GM18517 (cell line): ENCODE measurements at regions not wholly inside any gene's neighbourhood (a gene's known extent, or its start where the extent isn't known, plus 50 kb on each side); places are given as distances from the start of the nearest gene placed in this dataset.
"Not testable (repeated sequence)": the region's sequence is repeated elsewhere in the genome, so short reads cannot be mapped to it uniquely, and the experiment has no call there.

Experiments used
- ATAC-seq: cut with Tn5 transposase; IDR thresholded peaks from one replicate; pipeline ENCODE4 v1.9.1; 2021; ENCODE audit warnings: mild to moderate bottlenecking, moderate library complexity; ENCODE audit not compliant: unreplicated experiment

DNA sequence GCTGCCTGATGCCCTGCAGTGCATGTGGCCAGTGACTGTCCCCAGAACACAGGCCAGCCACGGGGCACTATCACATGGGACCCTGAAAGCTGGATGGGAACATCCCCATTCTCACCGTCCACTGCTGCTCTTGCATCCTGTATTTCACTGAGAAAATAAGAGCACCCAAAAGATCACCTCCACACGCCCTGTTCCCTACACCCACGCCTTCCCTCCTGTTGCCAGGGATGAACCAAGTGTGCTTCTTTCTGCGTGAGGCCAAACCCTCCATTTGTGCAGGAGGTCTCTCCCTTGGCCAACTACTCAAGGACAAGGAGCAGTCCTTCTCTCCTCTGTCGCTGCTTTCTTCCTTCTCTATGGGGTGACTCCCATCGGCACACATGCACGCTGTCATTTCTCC is 118.3 kb downstream of the LRRC37A3 start:
- ATAC-seq = not testable (repeated sequence)

DNA sequence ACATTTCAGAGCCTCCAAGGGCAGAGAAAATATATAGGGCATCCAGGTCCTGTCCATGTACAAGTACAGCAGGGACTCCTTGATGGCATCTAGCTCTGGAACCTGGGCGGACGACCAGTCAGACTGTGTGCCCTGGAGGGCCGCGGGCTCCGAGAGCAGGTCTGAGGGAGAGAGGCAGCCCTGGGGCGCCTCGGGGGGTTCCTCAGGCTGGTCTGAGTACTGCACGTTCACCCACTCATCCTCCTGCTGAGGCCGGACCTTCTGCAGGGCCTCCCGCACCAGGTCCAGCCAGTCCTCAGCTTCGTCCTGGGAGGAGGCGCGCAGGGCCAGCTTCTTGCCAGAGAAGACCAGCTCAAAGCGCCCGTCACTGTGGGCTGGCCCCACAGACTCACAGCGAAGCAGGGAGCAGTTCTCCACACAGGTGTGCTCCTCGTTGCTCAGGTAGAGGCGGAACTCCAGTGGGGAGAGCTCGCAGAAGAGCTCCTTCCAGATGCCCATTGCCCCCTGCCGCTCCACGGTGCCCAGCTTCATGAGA is 118.8 kb downstream of the LRRC37A3 start:
- ATAC-seq = not testable (repeated sequence)

DNA sequence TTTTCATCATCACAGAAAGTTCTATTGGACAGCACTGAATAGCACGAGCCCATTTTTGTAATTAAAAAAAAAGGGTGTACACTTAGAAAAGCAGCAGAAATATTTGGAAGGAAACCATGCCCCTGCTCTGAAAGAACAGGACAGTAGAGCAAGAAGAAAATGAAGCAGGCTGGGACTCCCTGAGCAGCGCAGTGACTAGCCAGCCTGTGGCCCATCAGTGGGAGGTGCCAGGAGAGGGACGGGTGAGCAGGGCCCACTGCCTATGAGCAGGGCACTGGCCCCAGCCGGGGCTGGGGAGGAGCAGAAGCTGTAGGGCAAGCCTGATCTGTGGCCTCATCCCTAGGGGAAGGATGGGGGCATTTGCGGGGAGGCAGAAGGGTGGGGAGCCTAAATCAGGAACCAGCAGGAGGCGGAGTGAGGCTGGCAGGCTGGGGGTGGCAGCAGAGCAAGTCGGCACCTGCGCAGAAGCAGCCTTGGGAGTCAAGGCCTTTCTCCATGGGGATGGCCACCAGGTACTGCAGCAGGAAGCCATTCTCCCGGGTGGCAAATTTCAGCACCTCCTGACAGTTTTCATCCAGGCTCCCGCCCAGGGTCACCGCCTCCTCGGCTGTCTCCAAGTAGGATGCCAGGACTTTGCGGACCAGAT is 119.6 kb downstream of the LRRC37A3 start:
- not testable (repeated sequence) for ATAC-seq

DNA sequence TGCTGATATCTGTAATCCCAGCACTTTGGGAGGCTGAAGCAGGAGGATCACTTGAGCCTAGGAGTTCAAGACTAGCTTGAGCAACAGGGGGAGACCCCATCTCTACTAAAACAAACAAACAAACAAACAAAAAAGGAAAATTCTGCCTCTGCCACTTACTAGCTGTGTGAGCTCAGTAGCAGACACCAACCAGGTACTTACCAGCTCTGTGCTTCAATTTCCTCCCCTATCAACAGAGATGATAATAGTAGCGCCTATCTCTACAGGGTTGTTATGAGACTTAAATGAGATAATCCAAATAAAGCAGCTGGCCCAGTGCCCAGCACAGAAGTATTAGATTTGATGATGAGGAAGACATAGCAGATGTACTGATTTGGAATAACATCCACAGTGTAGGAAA is 120.3 kb downstream of the LRRC37A3 start:
- ATAC-seq = not testable (repeated sequence)

DNA sequence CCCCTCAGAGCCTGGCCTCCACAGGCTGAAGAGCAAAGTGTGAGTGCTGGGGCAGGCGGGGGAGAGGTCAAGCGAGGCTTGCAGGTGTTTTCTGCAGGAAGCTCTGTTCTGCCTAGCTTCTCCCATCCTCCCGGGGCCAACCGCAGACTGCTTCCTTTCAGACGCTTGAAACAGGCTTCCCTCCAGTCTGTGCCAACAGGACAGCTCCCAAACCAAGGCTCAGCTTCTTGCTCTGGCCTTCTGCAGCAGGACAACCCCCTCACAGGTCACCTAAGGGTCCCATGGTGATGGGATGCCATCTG is 120.8 kb downstream of the LRRC37A3 start:
- ATAC-seq = not testable (repeated sequence)

DNA sequence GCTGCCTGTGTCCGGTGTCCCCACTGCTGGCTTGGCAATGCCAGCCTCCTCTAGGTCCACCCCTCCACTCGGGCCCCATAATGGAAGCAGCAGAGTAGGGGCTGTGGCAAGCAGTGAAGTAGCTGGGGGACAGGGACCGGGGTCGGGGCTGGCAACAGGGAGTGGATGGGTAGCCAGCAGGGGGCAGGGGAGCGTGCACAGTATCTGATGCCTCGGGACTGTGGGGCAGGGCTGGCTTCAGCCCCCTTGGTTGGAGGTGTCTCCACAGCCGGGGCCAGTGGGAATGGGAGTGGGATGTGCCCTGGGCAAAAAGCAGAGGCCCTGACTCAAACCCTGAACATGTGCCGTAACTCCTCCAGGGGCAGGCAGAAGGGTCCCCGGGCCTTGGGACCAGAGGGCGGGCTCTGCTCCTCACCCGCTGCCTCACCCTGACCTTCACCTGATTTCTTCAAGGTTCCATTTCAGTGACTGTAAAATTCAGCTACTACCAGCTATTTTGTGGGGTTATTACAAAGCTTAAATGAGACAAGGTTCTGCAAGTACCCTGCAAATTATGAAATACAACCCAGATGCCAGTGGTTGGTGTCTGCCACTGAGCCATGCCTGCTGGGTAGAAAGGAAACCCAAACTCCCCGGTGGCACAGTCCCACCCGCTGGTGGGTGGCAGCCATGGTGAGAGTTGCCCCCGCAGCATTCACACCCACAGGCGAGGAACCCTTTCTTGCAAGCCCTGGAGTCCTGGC is 121.4 kb downstream of the LRRC37A3 start:
- ATAC-seq = not testable (repeated sequence)

DNA sequence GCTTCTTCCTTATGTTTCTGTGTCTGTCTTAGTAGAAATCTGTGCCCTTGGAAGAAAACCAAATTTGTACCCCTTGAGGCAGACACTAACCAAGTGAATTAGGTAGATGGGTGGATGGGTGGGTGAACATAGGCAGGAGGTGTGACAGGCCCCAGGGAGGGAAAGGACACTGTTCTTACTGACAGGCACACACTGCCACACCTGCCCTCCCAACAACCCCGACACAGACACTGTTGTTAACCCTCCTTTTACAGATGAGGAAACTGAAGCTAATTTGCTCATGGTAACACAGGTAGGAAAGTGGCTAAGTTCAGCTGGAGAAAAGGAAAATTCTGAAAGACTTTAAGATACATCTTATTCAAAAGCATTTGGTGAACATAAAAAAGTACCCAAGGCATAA is 123.9 kb downstream of the LRRC37A3 start:
- not testable (repeated sequence) for ATAC-seq

DNA sequence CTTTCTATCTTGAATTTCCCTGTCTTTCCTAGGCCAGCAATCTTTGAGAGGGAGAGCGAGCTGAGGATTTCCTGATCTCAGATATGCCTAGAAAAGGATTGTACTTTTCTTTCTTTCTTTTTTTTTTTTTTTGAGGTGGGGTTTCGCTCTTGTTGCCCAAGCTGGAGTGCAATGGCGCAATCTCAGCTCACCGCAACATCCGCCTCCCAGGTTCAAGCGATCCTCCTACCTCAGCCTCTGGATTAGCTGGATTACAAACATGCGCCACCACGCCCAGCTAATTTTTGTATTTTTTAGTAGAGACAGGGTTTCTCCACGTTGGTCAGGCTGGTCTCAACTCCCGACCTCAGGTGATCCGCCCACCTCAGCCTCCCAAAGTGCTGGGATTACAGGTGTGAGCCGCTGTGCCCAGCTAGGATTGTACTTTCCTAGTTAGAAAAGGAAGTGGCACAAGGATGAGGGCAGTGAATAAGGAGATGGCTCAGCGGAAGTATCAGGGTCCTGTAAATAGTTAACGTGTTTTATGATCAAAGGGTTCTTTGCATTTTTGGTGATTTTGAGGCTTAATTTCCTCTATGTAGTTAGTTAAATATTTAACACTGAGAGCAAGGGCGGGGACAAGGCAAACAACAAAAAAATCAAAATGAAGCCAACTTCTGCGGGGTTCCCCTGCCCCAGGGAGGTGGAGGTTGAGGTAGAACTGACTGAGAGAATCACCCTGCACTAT is 124.6 kb downstream of the LRRC37A3 start:
- not testable (repeated sequence) for ATAC-seq

DNA sequence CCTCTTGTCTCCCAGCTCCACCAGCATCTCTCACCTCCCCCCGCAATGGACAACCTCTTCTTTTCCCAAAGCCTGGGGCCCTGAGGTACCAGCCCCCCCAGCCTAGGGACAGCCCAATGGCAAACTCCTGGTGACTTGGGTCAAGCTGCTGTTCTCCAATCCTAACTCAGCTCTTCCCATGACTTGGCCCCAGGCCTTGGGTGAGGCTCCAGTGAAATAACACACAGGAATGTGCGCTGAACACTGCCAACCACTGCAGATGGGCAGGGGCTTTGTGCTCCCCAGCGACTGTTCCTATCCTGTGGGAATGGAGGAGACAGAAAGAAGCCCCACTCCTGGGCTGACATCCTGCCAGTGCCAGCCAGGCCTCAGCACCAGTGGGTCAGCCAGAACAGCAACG is 125.2 kb downstream of the LRRC37A3 start:
- ATAC-seq = not testable (repeated sequence)

DNA sequence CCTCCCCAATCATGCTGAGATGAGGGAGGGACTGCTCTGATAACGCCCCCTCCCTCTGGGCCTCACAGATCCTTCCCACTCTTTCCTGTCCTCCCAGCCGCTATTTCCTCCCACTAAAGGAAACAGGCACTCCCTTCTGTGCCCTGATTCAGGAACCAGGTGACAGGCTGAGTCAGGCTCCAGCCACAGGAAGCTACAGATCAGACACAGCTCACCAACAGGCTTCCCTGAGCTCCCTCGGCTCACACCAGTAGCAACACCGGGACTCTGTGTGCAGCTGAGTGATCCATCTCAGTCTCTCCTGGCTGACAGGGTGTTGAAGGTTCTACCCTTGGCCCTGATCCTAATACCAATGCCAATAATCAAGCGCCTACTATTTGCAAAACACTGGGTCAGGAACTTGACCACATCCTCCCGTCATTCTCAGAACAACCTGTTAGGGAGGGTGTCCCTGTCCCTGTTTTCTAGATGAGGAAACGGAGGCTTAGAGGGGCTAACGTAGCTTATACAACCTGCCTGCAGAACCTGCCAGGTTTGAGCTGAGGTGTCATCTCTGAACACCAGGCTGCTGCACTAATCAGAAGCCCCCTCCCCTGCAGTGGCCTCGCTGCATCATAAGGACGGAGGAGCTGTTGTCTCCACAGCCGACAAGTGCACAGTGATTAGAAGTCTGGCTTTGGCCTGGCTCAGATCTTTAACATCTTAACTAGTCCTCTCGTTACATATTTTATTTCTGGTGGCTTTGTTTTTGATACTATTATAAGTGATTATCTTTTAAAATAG is 126.3 kb downstream of the LRRC37A3 start:
- not testable (repeated sequence) for ATAC-seq

DNA sequence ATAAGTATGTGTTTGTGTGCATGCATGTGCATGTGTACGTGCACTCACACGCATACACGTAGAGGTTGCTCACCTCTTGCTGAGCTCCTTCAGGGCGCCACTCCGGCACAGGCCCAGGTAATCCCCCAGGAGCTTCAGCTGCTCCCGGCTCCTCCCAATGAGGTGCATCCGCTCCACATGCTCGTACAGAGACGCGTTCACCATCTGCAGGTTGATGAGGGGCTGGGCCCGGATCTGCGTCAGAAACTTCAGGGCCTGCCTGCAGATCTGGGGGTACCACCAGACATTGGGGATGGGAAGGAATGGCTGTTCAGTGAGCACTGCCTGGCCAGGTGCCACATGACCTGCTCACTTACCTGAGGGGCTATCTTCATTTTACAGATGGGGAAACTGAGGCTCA is 127.0 kb downstream of the LRRC37A3 start:
- ATAC-seq = not testable (repeated sequence)

DNA sequence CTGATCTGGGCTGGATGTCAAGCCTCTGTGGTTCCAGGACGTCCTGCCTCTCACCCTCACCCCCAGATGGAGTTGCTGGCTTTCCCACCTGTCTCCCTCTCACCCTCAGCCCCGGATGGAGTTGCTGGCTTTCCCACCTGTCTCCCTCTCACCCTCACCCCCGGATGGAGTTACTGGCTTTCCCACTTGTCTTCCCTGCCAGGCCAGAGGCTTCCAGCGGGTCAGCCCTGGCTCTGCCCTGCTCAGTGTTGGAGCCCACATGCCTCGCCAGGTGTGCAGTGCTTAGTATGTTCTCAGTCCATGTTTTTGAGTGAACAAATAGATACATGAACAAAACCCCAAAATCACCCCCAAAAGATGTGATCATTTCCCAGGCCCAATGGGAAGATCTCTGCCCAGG is 127.6 kb downstream of the LRRC37A3 start:
- not testable (repeated sequence) for ATAC-seq

DNA sequence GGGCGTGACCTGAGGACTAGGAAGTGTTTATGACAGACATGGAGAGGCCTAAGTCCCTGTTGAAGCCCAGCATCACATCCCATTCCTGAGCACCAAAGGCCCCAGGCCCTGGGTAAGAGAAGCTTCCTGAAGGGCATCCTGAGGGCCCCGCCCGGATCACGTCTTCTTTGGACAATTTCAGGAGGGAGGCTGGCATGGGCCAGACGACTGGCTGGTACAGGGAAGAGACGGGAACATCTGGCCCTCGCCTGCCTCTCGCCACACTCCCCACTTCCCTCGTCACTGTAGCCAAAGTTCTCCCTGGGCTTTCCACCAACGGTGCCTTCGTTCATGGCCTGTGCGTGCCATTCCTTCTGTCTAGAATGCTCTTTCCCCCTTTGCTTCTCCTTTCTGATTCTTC is 128.1 kb downstream of the LRRC37A3 start:
- not testable (repeated sequence) for ATAC-seq

DNA sequence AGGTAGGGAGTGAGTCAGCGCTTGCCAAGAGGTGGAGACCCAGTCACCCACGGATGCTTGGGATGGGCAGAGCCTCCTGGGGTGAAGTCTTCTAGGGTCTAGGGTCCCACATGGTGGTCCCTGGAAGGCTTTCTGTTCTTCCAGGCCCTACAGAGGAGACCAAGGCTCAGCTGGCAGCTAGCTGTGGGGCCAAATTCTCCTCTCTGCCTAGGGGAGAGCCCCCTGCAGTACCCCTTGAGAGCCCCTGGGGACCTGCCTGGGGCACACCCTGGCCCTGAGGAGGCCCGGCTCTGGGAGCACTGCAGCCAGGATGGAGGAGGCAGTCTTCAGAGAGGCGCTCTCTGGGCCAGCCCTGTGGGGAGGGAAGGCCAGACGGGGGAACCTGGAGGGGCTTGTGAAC is 128.6 kb upstream of the SMURF2 start:
- not testable (repeated sequence) for ATAC-seq

DNA sequence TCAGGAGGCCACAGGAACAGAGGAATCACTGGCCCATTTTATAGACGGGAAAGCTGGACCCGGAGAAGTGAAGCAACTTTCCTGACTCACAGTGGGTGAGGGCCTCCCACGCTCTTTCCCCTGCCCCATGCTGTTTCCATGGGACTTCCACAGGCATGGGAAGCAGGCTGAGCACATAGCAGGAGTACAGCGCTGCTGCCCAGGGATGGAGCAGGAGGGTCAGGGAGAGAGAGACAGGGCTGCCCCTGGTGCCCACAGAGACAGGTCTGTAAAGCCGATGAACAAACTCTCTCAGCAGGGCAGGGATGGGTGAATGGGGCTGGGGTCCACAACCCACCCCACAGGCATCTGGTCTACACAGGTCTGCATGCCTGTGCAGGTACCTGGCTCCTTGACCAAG is 128.1 kb upstream of the SMURF2 start:
- not testable (repeated sequence) for ATAC-seq

DNA sequence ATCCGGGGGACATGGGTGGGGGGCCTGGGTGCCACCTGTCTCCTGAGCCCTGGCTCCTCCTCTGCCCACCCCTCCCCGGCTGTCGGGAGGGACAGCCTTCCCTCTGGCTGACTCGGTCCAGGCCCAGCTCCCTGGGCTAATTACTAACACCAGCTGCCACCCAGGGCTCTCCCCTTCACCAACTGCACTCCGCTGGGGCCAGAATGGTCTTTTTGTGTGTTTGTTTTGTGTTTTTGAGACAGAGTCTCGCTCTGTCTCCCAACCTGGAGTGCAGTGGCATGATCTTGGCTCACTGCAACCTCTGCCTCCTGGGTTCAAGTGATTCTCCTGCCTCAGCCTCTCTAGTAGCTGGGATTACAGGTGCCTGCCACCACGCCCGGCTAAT is 126.9 kb upstream of the SMURF2 start:
- ATAC-seq = not testable (repeated sequence)

DNA sequence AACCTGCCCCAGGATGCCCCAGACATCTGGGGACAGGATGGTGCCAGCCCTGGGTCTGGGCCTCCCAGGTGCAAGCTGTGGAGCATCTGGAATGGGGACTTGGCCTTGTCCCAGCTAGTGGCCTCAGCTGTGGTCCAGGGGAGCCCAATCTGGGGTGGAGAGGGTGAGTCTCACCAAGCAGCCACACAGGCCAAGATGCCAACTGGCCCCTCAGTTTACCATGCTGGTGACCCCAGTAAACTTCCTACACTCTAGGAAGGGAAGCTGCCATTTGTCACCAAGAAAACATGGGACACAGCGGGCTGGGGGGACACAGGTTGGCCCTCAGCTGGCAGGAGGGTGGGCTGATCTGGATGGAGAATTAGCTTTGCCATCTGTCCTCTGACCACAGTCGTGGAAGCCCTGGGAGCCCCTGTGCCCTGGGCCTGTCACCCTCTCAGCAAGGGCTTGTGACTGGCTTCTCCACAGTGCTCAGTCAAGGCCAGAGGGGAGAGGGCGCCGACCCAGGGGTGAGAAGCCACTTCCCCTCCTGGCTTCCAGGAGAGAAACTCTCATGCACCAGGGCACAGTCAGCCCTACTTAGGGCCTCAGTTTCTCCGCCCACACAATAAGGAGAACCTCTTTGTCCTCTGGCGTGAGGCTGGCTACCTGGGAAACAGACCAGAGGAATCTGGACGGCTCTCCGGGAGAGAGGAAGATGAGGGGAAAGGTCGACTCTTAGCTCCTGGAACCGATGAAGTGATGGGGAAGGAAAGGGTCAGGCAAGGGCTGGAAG is 126.4 kb upstream of the SMURF2 start:
- no peak for ATAC-seq

DNA sequence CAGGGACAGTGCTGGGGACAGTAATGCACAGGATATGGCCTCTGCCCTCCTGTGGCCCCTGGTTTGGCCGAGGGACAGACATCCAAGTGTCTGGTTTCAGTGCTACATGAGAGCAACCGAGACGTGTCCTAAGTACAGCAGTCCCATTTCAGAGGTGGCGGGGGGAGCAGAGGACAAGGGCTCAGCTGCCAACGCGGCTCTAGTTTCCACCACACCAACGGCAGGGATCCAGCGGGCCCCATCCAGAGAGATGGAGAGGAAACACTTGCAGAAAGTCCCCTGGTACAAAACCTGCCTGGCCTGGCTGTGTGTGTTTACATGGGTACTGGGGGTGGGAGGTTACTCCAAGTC is 125.8 kb upstream of the SMURF2 start:
- no peak for ATAC-seq

DNA sequence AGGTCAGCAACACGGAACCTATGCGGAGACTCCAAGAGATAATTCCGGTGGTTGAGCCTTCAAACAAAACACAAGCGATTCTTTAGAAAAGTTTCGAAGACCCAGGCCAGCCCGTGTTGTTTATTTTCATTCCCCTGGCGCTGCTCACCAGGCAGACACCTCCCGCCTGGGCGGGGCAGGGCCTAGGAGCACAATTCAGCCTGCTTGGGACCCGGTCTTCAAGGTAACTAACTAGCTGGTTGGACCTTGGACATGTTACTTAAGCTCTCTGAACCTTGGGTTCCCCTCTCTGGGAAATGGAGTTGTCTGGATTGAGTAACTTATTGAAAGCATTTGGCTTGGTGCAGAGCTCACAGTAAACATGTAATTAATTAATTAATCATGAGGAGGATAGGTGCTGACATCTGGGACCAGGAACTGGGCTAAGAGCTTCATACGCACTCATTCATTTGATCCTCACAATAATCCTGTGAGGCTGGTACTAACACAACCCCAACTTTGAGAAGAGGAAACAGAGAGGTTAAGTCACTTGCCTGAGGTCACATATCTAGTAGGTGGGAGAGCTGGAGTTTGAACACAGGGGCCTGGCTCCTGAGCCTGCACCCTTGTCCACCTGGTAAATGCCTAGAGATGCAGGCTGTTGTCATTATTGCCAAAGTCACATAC is 125.3 kb upstream of the SMURF2 start:
- ATAC-seq = no peak

DNA sequence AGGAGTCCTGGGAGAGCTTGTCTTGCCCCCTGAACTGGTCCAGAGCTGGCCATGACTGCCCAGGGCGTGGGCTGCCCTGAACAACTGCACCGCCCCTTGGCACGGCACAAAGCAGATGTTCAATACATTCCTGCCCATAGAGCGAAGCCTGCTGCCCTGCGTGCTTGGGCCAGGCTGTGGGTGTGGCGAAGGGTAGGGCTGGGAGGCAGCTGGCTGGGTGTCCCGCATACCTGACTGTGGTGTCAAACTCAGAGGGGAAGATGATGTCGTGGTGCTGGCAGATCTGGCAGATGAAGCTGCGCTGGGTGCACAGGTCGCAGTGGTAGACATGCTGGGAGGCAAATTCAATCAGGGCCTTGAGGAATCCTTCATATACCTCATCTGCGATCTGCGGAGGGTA is 124.2 kb upstream of the SMURF2 start:
- ATAC-seq = no peak
